Calu3 (cell line): ENCODE measurements at regions not wholly inside any gene's neighbourhood (a gene's known extent, or its start where the extent isn't known, plus 50 kb on each side); places are given as distances from the start of the nearest gene placed in this dataset.

Source experiments
- BruUV-seq: library from RNA; stranded (reverse); fragments of 400-500 nt; replicated peaks from 2 replicates; lab custom pipeline; 2021; lab: Mats Ljungman, UMichigan
- CTCF ChIA-PET: fragments of 300-600 bp; sonication (Branson Sonifier 250); formaldehyde crosslinking; loops from one replicate; lab custom pipeline; 2022; ENCODE audit warnings: antibody characterized with exemption; lab: Charles Lee
- DNase-seq: peaks from one replicate; pipeline ENCODE4 v3.0.0; 2022
- H3K27ac Mint-ChIP-seq: one replicate; pipeline ENCODE4 v1.8.0; 2022; ENCODE audit warnings: mixed read lengths; ENCODE audit not compliant: unreplicated experiment
- H3K27me3 Mint-ChIP-seq: one replicate; pipeline ENCODE4 v1.8.0; 2022; ENCODE audit warnings: mixed read lengths; ENCODE audit not compliant: unreplicated experiment
- H3K36me3 Mint-ChIP-seq: one replicate; pipeline ENCODE4 v1.8.0; 2022; ENCODE audit warnings: mild to moderate bottlenecking, moderate library complexity, mixed read lengths; ENCODE audit not compliant: insufficient read depth, unreplicated experiment
- H3K4me1 Mint-ChIP-seq: one replicate; pipeline ENCODE4 v1.8.0; 2022; ENCODE audit warnings: mild to moderate bottlenecking, low read depth, mixed read lengths; ENCODE audit not compliant: unreplicated experiment
- H3K4me3 Mint-ChIP-seq: one replicate; pipeline ENCODE4 v1.8.0; 2022; ENCODE audit warnings: mild to moderate bottlenecking, low read depth, moderate library complexity, mixed read lengths; ENCODE audit not compliant: unreplicated experiment
- H3K9me3 Mint-ChIP-seq: one replicate; pipeline ENCODE4 v1.8.0; 2022; ENCODE audit warnings: low read depth, mixed read lengths; ENCODE audit not compliant: unreplicated experiment
- CTCF ChIP-seq: fragments of 200-600 bp; IDR thresholded peaks from one replicate; pipeline ENCODE4 v1.8.0; 2022; ENCODE audit warnings: antibody characterized with exemption; ENCODE audit not compliant: unreplicated experiment
- intact Hi-C: fragments of 100-400 bp; cut with micrococcal nuclease; formaldehyde crosslinking; loops from one replicate; pipeline ENCODE4 v1.10.0; 2022; ENCODE audit not compliant: unreplicated experiment

- Mint-ChIP-seq H3K4me1 (no peaks in the 10 kb centered on the region), H3K9me3 (no peaks in the 10 kb centered on the region), H3K4me3 (no peak overlapping the region), H3K36me3 (peaks cover 8% of the 10 kb centered on the region), H3K27ac (no peak overlapping the region), H3K27me3 (no peaks in the 10 kb centered on the region)
- no peak for TF ChIP-seq CTCF
- CTCF ChIA-PET: no interaction called here
- intact Hi-C loops: no loop called here
- DNase-seq: no peak
- BruUV-seq: no TSS peak
Observed at GRCh38 chr9:129463477-129463876, 157.4 kb downstream of the C9orf50 start.

- no peak overlapping the region for H3K4me3 Mint-ChIP-seq
- CTCF ChIA-PET: interaction anchor here (0.7 kb wide), 1 partner anchor 21 kb away, joined by 3 read pairs; no protein-coding TSS in a partner anchor
- intact Hi-C loops: no loop called here
- no peaks in the 10 kb centered on the region for H3K9me3 Mint-ChIP-seq
- BruUV-seq: no TSS peak
- no peak overlapping the region for H3K27ac Mint-ChIP-seq
- TF ChIP-seq CTCF: no peak
- H3K27me3 Mint-ChIP-seq: no peaks in the 10 kb centered on the region
- peaks cover 8% of the 10 kb centered on the region for H3K36me3 Mint-ChIP-seq
- DNase-seq: no peak
- no peaks in the 10 kb centered on the region for H3K4me1 Mint-ChIP-seq
Observed at GRCh38 chr9:129462360-129462759, 158.5 kb downstream of the C9orf50 start.

GRCh38 chr9:129460323-129461261, 160.3 kb downstream of the C9orf50 start:
- H3K4me1 Mint-ChIP-seq: no peaks in the 10 kb centered on the region
- H3K36me3 Mint-ChIP-seq: peaks cover 8% of the 10 kb centered on the region
- intact Hi-C loops: no loop called here
- H3K9me3 Mint-ChIP-seq: no peaks in the 10 kb centered on the region
- peak overlapping the region; percentile 74 for H3K27ac Mint-ChIP-seq
- TF ChIP-seq CTCF: no peak
- CTCF ChIA-PET: interaction anchor here (0.6 to 1.6 kb wide), 9 partner anchors 13 to 329 kb away, joined by 3 to 11 read pairs (median 4); no protein-coding TSS in a partner anchor
- TSS peak; percentile 87 for BruUV-seq
- no peaks in the 10 kb centered on the region for H3K27me3 Mint-ChIP-seq
- peak; percentile 87 for DNase-seq
- H3K4me3 Mint-ChIP-seq: peak overlapping the region; percentile 60

- intact Hi-C loops: no loop called here
Observed at GRCh38 chr9:129459547-129460322, 161.2 kb downstream of the C9orf50 start.

More at GRCh38 chr9:129459547-129460322, 161.2 kb downstream of the C9orf50 start:
- H3K27ac Mint-ChIP-seq: no peak overlapping the region
- CTCF ChIA-PET: interaction anchor here (0.9 to 1.6 kb wide), 4 partner anchors 23 to 320 kb away, joined by 3 to 11 read pairs (median 4); no protein-coding TSS in a partner anchor
- peaks cover 8% of the 10 kb centered on the region for H3K36me3 Mint-ChIP-seq
- H3K9me3 Mint-ChIP-seq: no peaks in the 10 kb centered on the region
- H3K4me3 Mint-ChIP-seq: no peak overlapping the region
- no TSS peak for BruUV-seq
- H3K4me1 Mint-ChIP-seq: no peaks in the 10 kb centered on the region
- H3K27me3 Mint-ChIP-seq: no peaks in the 10 kb centered on the region
- no peak for DNase-seq
- no peak for TF ChIP-seq CTCF
